AG09309 (cell line): ENCODE measurements at regions not wholly inside any gene's neighbourhood (a gene's known extent, or its start where the extent isn't known, plus 50 kb on each side); places are given as distances from the start of the nearest gene placed in this dataset.

Experiments used
- DNase-seq: peaks from one replicate; pipeline ENCODE4 v3.0.0-alpha.2; 2010; ENCODE audit warnings: low read depth
- H3K4me3 ChIP-seq: 2 replicates; pipeline ENCODE4 v1.5.1; 2011; ENCODE audit warnings: mild to moderate bottlenecking, low read depth, low read length, moderate library complexity; ENCODE audit not compliant: control insufficient read depth
- TF ChIP-seq, protein P1 (sequence below): IDR thresholded peaks from 2 replicates; pipeline ENCODE4 v1.5.1; 2011; ENCODE audit warnings: mild to moderate bottlenecking, low read depth, low read length, inconsistent platforms; ENCODE audit not compliant: insufficient read depth, control insufficient read depth; ENCODE audit errors: missing control alignments

- TF ChIP-seq, protein P1, sequence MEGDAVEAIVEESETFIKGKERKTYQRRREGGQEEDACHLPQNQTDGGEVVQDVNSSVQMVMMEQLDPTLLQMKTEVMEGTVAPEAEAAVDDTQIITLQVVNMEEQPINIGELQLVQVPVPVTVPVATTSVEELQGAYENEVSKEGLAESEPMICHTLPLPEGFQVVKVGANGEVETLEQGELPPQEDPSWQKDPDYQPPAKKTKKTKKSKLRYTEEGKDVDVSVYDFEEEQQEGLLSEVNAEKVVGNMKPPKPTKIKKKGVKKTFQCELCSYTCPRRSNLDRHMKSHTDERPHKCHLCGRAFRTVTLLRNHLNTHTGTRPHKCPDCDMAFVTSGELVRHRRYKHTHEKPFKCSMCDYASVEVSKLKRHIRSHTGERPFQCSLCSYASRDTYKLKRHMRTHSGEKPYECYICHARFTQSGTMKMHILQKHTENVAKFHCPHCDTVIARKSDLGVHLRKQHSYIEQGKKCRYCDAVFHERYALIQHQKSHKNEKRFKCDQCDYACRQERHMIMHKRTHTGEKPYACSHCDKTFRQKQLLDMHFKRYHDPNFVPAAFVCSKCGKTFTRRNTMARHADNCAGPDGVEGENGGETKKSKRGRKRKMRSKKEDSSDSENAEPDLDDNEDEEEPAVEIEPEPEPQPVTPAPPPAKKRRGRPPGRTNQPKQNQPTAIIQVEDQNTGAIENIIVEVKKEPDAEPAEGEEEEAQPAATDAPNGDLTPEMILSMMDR = no peak
- DNase-seq = no peak
- H3K4me3 ChIP-seq = no peak overlapping the region
Observed at GRCh38 chr6:134676307-134677281, 273.3 kb downstream of the ALDH8A1 start.

DNA sequence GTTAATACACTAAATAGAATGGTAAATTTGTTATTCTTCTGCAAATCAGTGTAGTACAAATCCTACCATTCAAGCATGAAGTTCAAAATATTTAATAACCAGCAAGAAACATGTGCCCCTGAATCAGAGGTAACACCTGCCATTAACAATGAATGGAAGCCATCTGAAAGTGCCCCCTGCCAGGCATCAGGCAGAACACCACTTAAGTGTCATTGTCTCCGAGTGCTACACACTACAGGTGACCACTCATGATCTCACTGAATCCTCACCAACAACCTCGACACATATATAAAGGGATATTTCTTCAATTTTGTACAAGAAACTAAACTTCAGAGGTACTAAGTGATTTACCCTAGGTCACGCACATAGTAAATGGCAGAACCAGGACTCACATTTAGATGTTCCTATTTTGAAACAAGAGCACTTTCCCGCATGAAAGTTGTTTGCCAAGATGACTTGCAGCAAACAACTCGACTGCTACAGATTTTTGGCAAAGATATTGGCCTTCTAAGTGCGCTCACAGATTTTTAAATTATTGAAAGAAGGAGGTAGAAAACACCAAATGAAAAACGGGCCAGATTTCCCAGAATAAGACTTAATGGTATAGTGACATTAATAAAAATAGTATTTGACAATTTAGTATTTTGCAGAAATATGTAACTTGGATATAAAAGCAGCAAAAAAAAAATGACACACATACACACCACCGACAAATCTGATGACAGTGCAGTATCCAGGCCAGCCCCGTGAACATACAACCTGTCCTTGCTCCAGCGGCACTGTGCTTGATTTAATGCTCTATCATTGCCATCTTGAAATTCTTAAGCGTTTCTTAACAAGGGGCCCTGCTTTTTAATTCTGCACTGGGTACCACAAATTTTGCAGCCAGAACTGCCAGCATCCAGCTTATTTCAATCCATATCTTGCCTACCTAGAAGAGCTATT is 274.5 kb downstream of the ALDH8A1 start:
- no peak overlapping the region for H3K4me3 ChIP-seq
- no peak for DNase-seq
- TF ChIP-seq, protein P1 = no peak

- DNase-seq = no peak
- TF ChIP-seq, protein P1 = no peak
- no peak overlapping the region for H3K4me3 ChIP-seq
Observed at GRCh38 chr6:134674562-134674961, 275.3 kb downstream of the ALDH8A1 start.

- no peak for DNase-seq
- TF ChIP-seq, protein P1 = no peak
- no peak overlapping the region for H3K4me3 ChIP-seq
Observed at GRCh38 chr6:134669485-134669884, 280.4 kb downstream of the ALDH8A1 start.

GRCh38 chr6:134667111-134667510 is 282.8 kb downstream of the ALDH8A1 start:
- TF ChIP-seq, protein P1 = no peak
- H3K4me3 ChIP-seq = no peak overlapping the region
- no peak for DNase-seq

DNA sequence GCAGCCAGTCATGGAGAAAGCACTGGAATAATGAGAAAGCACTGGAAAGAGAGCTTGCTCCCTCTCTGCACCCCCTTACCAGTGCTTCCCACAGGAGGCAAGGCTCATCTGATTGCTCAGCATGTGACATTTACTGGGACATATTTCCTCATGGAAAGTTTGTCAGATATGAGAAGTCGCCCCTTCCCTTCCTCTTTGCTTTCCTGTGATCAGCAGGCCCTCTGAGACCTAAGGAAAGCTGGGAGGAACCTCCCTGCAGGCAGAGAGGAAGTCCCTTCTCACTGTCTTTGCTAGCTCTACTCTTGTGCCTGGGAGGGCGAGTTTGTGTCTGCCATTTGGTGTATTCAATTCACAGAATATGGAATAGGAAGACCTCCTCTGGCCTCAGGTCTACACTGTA is 283.8 kb downstream of the ALDH8A1 start:
- TF ChIP-seq, protein P1 = no peak
- no peak for DNase-seq
- no peak overlapping the region for H3K4me3 ChIP-seq
